ENCODE measurements at regions not wholly inside any gene's neighbourhood (a gene's known extent, or its start where the extent isn't known, plus 50 kb on each side); places are given as distances from the start of the nearest gene placed in this dataset.

DNA sequence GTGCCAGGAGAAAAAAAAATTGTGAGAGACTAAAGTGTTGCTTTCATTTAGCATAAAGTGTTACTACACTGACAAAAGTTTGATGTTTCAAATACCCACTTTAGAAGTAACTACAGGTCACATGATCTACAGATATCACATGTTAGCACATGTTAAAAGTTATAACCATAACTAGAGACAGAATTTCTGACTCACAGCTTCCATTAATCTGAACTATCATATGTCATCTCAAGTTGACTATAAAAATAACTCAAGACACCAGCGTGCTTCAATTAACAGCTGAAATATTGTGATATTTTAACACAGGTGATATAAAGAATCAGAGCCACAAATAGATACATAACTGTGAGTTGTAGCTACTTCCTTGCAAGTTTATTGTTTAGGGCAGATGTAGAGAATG lies 591.5 kb upstream of the PITX2 start:
- Histone ChIP-seq H3K4me3 (ENCODE audit: insufficient read depth, low read length) (no peak overlapping the region), H3K36me3 (ENCODE audit: insufficient read depth, low read length) (no peaks in the 10 kb centered on the region), H3K27me3 (ENCODE audit: insufficient read depth, low read length) (no peaks in the 10 kb centered on the region), H4K20me1 (ENCODE audit: insufficient read depth, low read length) (no peaks in the 10 kb centered on the region), H3K27ac (ENCODE audit: low read depth, low read length) (no peak overlapping the region), H3K79me2 (ENCODE audit: insufficient read depth, low read length) (no peaks in the 10 kb centered on the region), H2AFZ (ENCODE audit: low read length) (no peak overlapping the region), H3K9me3 (ENCODE audit: low read depth, low read length) (no peaks in the 10 kb centered on the region), H3K4me2 (ENCODE audit: insufficient read depth, low read length) (no peak overlapping the region), H3K4me1 (ENCODE audit: insufficient read depth, low read length) (peaks cover 2% of the 10 kb centered on the region)
- no peak for DNase-seq (ENCODE audit: insufficient read length, low spot score, missing footprints)
- TF ChIP-seq, protein P1, sequence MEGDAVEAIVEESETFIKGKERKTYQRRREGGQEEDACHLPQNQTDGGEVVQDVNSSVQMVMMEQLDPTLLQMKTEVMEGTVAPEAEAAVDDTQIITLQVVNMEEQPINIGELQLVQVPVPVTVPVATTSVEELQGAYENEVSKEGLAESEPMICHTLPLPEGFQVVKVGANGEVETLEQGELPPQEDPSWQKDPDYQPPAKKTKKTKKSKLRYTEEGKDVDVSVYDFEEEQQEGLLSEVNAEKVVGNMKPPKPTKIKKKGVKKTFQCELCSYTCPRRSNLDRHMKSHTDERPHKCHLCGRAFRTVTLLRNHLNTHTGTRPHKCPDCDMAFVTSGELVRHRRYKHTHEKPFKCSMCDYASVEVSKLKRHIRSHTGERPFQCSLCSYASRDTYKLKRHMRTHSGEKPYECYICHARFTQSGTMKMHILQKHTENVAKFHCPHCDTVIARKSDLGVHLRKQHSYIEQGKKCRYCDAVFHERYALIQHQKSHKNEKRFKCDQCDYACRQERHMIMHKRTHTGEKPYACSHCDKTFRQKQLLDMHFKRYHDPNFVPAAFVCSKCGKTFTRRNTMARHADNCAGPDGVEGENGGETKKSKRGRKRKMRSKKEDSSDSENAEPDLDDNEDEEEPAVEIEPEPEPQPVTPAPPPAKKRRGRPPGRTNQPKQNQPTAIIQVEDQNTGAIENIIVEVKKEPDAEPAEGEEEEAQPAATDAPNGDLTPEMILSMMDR (IDR thresholded peaks at IDR 0.05; ENCODE audit: extremely low read depth, low read depth, low read length), result no peak

DNA sequence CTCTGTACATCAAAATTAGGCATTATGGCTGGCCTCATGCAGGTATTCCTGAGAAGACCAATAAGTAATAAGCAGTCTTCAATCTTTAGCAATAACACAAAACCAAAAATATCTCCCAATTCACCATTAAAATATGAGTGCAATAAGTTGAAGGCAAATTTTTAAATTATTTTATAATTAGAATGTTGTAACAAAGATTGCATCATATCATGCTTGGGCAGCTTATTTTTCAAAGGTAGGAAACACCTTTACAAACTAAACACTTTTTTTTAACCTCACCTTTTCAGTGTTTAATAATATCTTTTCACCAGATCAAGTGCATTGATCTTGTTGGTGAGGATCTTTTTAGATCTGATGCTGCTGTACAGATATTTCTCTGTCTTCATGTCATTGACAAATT lies 592.9 kb upstream of the PITX2 start:
- TF ChIP-seq, protein P1 (IDR thresholded peaks at IDR 0.05; ENCODE audit: extremely low read depth, low read depth, low read length), result no peak
- Histone ChIP-seq H3K27ac (ENCODE audit: low read depth, low read length) (no peak overlapping the region), H3K36me3 (ENCODE audit: insufficient read depth, low read length) (no peaks in the 10 kb centered on the region), H3K27me3 (ENCODE audit: insufficient read depth, low read length) (no peaks in the 10 kb centered on the region), H3K9me3 (ENCODE audit: low read depth, low read length) (no peaks in the 10 kb centered on the region), H2AFZ (ENCODE audit: low read length) (no peak overlapping the region), H3K4me3 (ENCODE audit: insufficient read depth, low read length) (no peak overlapping the region), H4K20me1 (ENCODE audit: insufficient read depth, low read length) (no peaks in the 10 kb centered on the region), H3K79me2 (ENCODE audit: insufficient read depth, low read length) (no peaks in the 10 kb centered on the region), H3K4me2 (ENCODE audit: insufficient read depth, low read length) (no peak overlapping the region), H3K4me1 (ENCODE audit: insufficient read depth, low read length) (peaks cover 2% of the 10 kb centered on the region)
- no peak for DNase-seq (ENCODE audit: insufficient read length, low spot score, missing footprints)

DNA sequence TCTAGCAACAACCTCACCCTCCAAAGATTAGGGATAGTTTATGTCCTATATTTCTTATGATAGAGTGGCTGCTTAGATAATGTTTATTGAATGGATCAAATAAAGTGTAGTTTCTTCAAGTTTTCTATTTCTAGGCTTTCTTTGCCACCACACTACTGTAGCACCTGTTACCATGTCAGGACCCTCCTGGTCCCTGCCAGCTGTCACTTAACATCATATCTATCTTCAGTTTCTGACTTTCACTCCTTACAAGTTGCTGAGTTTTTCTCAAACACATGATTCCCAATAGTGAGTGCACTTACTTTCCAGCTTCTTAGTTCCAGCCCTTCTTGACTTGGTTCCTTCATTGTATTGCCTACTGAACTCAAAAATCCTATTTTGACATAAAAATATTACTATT lies 593.9 kb upstream of the PITX2 start:
- no peak overlapping the region for H3K27ac ChIP-seq (ENCODE audit: low read depth, low read length)
- H3K4me1 ChIP-seq (ENCODE audit: insufficient read depth, low read length), result peaks cover 2% of the 10 kb centered on the region
- H3K79me2 ChIP-seq (ENCODE audit: insufficient read depth, low read length), result no peaks in the 10 kb centered on the region
- no peaks in the 10 kb centered on the region for H3K36me3 ChIP-seq (ENCODE audit: insufficient read depth, low read length)
- DNase-seq (ENCODE audit: insufficient read length, low spot score, missing footprints), result no peak
- no peaks in the 10 kb centered on the region for H3K9me3 ChIP-seq (ENCODE audit: low read depth, low read length)
- no peak overlapping the region for H3K4me3 ChIP-seq (ENCODE audit: insufficient read depth, low read length)
- H4K20me1 ChIP-seq (ENCODE audit: insufficient read depth, low read length), result no peaks in the 10 kb centered on the region
- H3K27me3 ChIP-seq (ENCODE audit: insufficient read depth, low read length), result no peaks in the 10 kb centered on the region
- TF ChIP-seq, protein P1 (IDR thresholded peaks at IDR 0.05; ENCODE audit: extremely low read depth, low read depth, low read length), result no peak
- H2AFZ ChIP-seq (ENCODE audit: low read length), result no peak overlapping the region
- H3K4me2 ChIP-seq (ENCODE audit: insufficient read depth, low read length), result no peak overlapping the region

DNA sequence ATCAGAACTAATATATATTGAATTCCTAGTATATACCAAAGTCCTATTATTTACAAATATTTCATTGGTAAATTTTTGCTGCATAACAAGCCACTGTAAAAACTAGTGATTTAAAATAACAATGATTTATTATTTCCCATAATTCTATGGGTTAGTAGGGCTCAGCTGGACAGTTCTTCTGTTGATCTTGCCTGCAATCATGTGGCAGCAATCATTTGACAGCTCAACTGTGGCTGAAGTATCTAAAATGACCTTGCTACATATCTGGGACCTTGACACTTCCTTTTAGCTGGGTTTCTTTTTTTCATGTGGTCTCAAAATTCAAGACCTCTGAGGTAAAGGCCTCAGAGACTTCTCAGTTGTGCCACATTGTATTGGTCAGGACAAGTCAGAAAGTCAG lies 598.5 kb upstream of the PITX2 start:
- TF ChIP-seq, protein P1 (IDR thresholded peaks at IDR 0.05; ENCODE audit: extremely low read depth, low read depth, low read length), result no peak
- no peak overlapping the region for H3K27ac ChIP-seq (ENCODE audit: low read depth, low read length)
- H3K79me2 ChIP-seq (ENCODE audit: insufficient read depth, low read length), result no peaks in the 10 kb centered on the region

More for the DNA sequence above, 598.5 kb upstream of the PITX2 start:
- no peaks in the 10 kb centered on the region for H3K36me3 ChIP-seq (ENCODE audit: insufficient read depth, low read length)
- H3K4me3 ChIP-seq (ENCODE audit: insufficient read depth, low read length), result no peak overlapping the region
- no peaks in the 10 kb centered on the region for H3K4me1 ChIP-seq (ENCODE audit: insufficient read depth, low read length)
- H4K20me1 ChIP-seq (ENCODE audit: insufficient read depth, low read length), result no peaks in the 10 kb centered on the region
- H3K27me3 ChIP-seq (ENCODE audit: insufficient read depth, low read length), result no peaks in the 10 kb centered on the region
- no peak for DNase-seq (ENCODE audit: insufficient read length, low spot score, missing footprints)
- H3K4me2 ChIP-seq (ENCODE audit: insufficient read depth, low read length), result no peak overlapping the region
- no peak overlapping the region for H2AFZ ChIP-seq (ENCODE audit: low read length)
- no peaks in the 10 kb centered on the region for H3K9me3 ChIP-seq (ENCODE audit: low read depth, low read length)

Measured in osteoblast (primary cell).